Left lung (tissue), 4 donors: ENCODE measurements at regions not wholly inside any gene's neighbourhood (a gene's known extent, or its start where the extent isn't known, plus 50 kb on each side); places are given as distances from the start of the nearest gene placed in this dataset.

Experiments
- ATAC-seq: fragments of 200-7000 bp; cut with Tn5 transposase; one replicate; pipeline ENCODE4 v1.9.1; 2020; ENCODE audit warnings: moderate library complexity
- DNase-seq, 4 donors: peaks; one replicate each; pipeline ENCODE4 v3.0.0-alpha.2; 2013 to 2020
- H3K27ac ChIP-seq, 2 donors: fragments of 200-600 bp; sonication (generic) in 1 of 2; one replicate each; pipeline versions ENCODE4 v1.5.0 to v1.8.0; 2020 to 2021
- H3K27me3 ChIP-seq, 2 donors: fragments of 200-600 bp; sonication (generic) in 1 of 2; one replicate each; pipeline versions ENCODE4 v1.5.0 to v1.8.0; 2020 to 2021
- H3K36me3 ChIP-seq, 2 donors: fragments of 200-600 bp; sonication (generic) in 1 of 2; one replicate each; pipeline versions ENCODE4 v1.5.0 to v1.8.0; 2020 to 2021
- H3K4me1 ChIP-seq, 2 donors: fragments of 200-600 bp; one replicate each; pipeline ENCODE4 v1.8.0; 2021
- H3K4me3 ChIP-seq, 2 donors: fragments of 200-600 bp; sonication (generic) in 1 of 2; one replicate each; pipeline versions ENCODE4 v1.5.0 to v1.8.0; 2020 to 2021; ENCODE audit warnings: mild to moderate bottlenecking in 1 of 2
- H3K9me3 ChIP-seq, 2 donors: fragments of 200-600 bp; sonication (generic) in 1 of 2; one replicate each; pipeline versions ENCODE4 v1.5.0 to v1.8.0; 2020 to 2021
- intact Hi-C, 2 donors: fragments of 100-400 bp; cut with DNase I; formaldehyde crosslinking; loops; one replicate each; pipeline versions ENCODE4 v1.11.2 to v1.14.2; 2022
- TF ChIP-seq, protein P1 (sequence below), 2 donors: fragments of 200-600 bp; sonication (generic) in 1 of 2; IDR thresholded peaks; one replicate each; pipeline versions ENCODE4 v1.5.0 to v1.8.0; 2021; ENCODE audit warnings: antibody characterized with exemption in 2 of 2
- donor health status: DM: no; HTN: yes; CAD: no.
- donor health status: DM: no; HTN: no; CAD: no.

DNA sequence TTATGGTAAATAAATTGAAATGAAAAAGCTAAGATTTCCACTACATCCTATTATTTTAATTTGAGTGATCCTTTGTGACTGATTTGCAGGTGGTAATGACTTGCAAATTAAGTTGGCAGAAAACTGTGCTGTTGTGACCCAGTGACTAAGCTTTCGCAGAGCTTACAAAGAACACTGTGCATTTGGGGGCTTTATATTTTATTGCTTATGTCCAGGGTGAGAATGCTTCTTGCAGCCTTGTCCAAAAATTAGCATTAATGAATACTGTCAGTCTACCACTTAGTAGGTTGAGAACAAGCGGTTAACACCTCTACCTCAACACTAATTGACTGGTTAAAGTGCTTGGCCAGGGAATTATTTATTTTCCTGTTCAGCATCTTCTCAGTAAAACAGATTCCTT lies 991.3 kb upstream of the DIAPH2 start:
- intact Hi-C loops, result no loop called here
- Histone ChIP-seq H3K9me3 (no peaks in the 10 kb centered on the region), H3K27ac (no peak overlapping the region), H3K4me3 (no peak overlapping the region), H3K4me1 (no peaks in the 10 kb centered on the region), H3K36me3 (no peaks in the 10 kb centered on the region), H3K27me3 (no peaks in the 10 kb centered on the region)
- TF ChIP-seq, protein P1, sequence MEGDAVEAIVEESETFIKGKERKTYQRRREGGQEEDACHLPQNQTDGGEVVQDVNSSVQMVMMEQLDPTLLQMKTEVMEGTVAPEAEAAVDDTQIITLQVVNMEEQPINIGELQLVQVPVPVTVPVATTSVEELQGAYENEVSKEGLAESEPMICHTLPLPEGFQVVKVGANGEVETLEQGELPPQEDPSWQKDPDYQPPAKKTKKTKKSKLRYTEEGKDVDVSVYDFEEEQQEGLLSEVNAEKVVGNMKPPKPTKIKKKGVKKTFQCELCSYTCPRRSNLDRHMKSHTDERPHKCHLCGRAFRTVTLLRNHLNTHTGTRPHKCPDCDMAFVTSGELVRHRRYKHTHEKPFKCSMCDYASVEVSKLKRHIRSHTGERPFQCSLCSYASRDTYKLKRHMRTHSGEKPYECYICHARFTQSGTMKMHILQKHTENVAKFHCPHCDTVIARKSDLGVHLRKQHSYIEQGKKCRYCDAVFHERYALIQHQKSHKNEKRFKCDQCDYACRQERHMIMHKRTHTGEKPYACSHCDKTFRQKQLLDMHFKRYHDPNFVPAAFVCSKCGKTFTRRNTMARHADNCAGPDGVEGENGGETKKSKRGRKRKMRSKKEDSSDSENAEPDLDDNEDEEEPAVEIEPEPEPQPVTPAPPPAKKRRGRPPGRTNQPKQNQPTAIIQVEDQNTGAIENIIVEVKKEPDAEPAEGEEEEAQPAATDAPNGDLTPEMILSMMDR (IDR thresholded peaks at IDR 0.05), result no peak
- DNase-seq (no peak), ATAC-seq (no peak)

DNA sequence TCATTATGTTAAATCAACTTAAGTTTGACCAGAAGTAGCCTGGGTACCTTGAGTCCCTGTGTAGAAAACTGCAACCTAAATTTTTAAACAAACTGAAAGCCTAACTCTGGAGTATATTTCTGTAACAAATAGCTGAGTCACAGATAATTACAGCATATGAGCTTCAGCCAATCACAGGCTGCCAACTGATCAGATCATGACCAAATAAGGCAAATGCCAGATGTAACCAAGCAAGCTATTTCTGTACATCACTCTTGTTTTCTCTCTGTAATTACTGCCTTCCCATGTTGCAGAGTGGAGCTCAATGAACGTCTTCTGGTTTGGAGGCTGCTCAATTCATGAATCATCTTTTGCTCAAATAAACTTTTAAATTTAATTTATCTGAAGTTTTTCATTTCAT lies 980.9 kb upstream of the DIAPH2 start:
- ATAC-seq (no peak), DNase-seq (no peak)
- H3K27me3 ChIP-seq, result no peaks in the 10 kb centered on the region
- H3K27ac ChIP-seq, result no peak overlapping the region
- TF ChIP-seq, protein P1 (IDR thresholded peaks at IDR 0.05), result no peak
- no peak overlapping the region for H3K4me3 ChIP-seq
- no peaks in the 10 kb centered on the region for H3K9me3 ChIP-seq
- no peaks in the 10 kb centered on the region for H3K4me1 ChIP-seq
- H3K36me3 ChIP-seq, result no peaks in the 10 kb centered on the region
- intact Hi-C loops, result no loop called here

DNA sequence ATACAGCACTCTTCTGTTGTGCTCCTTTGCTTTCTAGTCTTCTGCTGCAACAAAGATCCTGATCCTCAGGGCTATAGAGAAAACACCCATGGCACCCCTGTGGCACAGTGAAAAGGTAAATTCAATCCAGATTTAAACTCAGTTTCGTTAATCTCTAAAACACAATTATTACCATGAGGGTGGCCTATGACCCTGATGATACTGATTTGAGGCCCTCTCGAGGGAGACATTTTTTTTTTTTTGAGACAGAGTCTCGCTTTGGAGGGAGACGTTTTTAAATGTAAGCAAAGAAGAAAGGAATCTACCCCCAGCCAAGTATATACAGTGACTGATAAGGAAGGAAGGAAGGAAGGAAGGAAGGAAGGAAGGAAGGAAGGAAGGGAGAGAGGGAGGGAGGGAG lies 967.8 kb upstream of the DIAPH2 start:
- Histone ChIP-seq H3K36me3 (no peaks in the 10 kb centered on the region), H3K4me1 (no peaks in the 10 kb centered on the region), H3K27me3 (no peaks in the 10 kb centered on the region), H3K4me3 (no peak overlapping the region), H3K9me3 (no peaks in the 10 kb centered on the region), H3K27ac (no peak overlapping the region)
- intact Hi-C loops, result no loop called here
- no peak for DNase-seq
- TF ChIP-seq, protein P1 (IDR thresholded peaks at IDR 0.05), result no peak
- no peak for ATAC-seq

DNA sequence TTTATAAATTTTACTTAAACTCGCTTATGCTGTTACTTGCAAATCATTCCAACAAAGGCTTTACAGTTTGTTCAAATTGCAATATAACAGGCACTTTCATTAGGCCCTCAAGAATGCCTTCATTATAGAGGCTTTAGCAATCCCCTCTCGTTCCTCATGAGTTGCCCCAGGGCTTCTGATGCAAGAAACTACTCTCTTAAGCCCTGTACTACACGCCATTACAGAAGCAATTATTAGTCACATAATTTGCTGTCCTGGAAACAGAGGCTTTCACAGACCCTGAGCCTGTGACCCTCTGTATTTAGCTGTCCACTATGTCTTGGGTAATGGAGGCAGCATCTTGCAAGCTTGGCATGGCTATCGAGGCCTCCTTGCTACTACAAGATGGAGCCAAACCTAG lies 965.9 kb upstream of the DIAPH2 start:
- Histone ChIP-seq H3K36me3 (no peaks in the 10 kb centered on the region), H3K4me3 (no peak overlapping the region), H3K27ac (no peak overlapping the region), H3K9me3 (no peaks in the 10 kb centered on the region), H3K27me3 (peaks cover 0 to 4% of the 10 kb centered on the region in 2 donors), H3K4me1 (no peaks in the 10 kb centered on the region)
- ATAC-seq, result no peak
- no peak for DNase-seq
- intact Hi-C loops, result no loop called here
- TF ChIP-seq, protein P1 (IDR thresholded peaks at IDR 0.05), result no peak

DNA sequence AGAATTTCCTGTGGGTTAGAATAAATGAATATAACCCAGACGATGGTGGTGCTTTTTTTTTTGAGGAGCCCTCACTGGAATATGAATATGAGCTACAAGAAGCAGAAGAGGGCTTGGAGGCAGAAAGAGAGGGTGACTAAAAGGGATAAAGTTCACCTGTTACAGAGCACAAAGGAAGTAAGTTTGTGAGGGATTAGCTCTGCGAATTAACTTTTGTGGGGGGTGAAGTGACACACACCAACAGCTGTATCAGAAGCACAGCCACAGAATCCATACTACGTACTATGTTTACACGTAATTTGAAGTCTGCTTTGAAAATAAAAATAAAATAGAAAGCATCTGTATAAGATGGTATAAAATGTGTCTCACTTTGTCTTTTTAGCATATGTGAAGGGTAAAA lies 963.6 kb upstream of the DIAPH2 start:
- ATAC-seq, result no peak
- Histone ChIP-seq H3K4me1 (no peaks in the 10 kb centered on the region), H3K27ac (no peak overlapping the region), H3K36me3 (no peaks in the 10 kb centered on the region), H3K4me3 (no peak overlapping the region), H3K27me3 (peaks cover 0 to 4% of the 10 kb centered on the region in 2 donors), H3K9me3 (no peaks in the 10 kb centered on the region)
- intact Hi-C loops, result no loop called here
- no peak for DNase-seq
- TF ChIP-seq, protein P1 (IDR thresholded peaks at IDR 0.05), result no peak
